ENCODE measurements at regions not wholly inside any gene's neighbourhood (a gene's known extent, or its start where the extent isn't known, plus 50 kb on each side); places are given as distances from the start of the nearest gene placed in this dataset.
A peak's percentile ranks its signal among the peaks of the same experiment; 100 is the strongest.

DNA sequence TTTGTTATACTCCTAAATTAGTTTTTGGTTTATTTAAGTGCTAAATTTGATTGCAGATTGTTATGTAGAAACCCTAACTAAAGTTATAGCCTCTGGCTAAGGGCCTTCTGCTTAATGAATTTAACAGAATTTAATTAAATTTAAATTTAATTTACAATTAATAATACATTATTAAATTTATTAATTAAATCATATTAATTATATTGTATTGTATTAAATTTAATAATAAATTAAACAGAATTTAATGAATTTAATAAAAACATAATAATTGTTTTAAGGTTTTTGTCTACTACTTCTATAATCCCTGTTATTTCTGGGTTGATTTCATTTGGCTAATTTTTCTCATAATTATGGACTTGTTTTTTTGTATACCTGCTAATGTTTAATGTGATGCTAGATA lies 141.9 kb upstream of the TECRL start:
- no peak for DNase-seq

DNA sequence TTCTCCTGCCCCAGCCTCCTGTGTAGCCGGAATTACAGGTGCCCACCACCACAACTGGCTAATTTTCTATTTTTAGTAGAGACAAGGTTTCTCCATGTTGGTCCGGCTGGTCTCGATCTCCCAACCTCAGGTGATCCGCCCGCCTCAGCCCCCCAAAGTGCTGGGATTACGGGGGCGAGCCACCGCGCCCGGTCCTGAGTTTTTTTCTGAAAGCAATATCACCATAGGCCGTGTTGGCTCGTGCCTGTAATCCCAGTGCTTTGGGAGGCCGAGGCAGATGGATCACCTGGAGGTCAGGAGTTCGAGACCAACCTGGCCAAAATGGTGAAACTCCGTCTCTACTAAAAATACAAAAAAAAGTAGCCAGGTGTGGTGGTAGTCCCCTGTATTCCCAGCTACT lies 136.3 kb upstream of the TECRL start:
- DNase-seq, result no peak

DNA sequence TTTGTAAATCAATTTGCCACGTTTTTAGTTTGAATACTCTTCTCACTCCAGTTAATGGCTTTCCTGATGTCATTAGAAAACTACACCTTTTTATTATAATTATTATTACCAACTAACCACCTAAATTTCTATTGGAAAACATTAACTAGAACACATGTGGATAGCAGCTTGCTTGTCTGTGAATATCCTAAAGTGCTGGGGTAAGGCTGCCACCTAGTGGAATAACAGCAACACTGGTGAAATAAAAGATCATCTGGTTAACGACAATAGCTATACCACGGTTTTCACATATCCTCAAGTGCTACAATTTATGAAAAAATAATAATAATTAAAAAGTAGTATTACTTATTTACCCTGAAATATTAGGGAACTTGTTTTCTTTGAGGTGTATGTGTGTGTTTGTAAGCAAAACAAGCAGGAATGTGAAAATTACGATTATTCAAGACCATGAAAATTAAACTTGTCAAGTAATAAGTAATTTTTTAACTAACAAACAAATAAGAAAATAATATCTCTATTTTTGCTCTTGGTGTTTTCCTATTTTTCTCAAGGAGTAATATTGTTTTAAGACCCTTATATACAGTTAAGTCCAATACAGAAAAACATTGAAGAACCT lies 130.1 kb upstream of the TECRL start:
- DNase-seq, result peak; percentile 60

DNA sequence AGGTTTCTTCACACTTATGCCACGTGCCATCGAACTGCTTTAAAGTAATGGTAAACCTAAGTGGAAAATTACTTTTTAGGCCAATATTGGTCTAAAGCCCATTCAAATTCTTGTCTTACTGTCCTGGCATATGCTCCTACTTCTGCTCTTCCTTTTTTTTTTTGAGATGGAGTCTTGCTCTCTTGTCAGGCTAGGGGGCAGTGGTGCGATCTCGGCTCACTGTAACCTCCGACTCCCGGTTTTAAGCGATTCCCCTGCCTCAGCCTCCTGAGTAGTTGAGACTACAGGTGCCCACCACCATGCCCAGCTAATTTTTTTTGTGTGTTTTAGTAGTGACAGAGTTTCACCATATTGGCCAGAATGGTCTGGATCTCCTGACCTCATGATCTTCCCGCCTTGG lies 129.0 kb upstream of the TECRL start:
- no peak for DNase-seq

DNA sequence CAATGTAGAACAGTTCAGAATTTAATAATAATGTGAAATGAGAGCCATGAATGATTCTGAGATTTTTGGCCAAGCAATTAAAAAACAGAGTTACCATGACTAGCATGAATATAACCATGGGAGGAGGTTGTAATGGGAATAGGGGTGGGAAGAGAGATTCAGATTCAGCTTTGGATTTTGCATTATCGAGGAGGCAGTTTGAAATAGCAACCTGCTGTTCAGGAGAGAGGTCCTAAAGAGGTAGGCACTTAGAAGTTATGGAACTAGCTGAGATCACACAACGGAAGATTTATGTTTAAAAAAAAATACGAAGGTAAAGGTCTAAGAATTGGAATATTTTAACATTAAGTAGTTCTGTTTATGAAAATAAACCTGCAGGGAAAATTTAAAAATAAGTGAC lies 124.4 kb upstream of the TECRL start:
- no peak for DNase-seq

DNA sequence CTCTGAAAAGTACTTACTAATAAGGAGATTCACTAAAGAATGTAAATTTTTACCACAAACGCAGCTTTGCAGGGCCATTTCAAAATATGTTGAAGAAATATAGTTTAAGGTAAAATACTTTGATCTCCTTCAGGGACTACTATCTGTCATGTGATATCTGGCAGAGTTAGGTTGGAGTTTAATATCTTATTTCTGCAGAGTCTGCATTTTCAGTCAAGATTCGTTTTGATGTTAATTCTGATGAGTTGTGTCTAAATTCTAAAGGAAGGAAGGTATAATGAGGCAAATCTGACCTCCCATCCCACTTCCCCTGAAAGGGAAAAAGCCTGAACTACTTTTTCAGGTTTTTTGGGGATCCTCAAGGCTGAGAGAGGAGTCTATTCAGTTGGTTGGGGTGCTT lies 123.9 kb upstream of the TECRL start:
- DNase-seq, result no peak

DNA sequence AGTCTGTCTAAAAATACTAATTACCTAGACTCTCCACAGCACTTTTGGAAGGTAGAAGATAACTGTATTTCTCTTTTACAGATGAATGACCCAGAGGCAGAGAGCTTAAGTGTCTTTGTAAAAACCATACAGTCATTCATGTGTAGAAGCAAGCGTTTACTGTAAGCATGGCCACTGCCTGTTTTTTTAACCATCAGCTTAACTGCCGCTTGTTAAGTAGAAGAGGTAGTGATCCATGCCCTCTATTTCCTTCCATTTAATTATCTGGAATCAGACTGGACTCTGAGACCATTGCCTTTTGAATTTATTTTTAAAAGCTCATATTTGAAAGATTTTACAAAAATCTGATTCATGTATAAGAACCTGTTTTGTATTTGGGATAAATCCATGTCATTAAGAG lies 111.2 kb upstream of the TECRL start:
- DNase-seq, result no peak

DNA sequence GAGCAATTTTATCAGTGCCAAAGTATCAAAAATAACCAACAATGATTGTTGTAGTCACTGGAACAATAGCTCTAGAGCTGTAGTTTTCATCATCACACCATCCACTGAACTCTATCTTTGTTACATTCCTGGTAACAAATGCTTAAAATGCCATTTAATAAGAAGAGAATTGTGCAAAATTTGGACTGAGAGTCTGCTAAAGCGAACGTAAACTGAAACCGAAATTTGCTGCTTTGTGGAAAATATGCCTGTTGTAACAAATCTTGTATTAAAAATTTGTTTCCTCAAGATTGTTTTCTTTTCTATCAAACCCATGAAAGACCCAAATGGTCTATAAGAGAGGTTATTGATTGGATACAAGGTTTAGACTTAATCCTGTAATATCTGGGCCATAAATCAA lies 109.3 kb upstream of the TECRL start:
- no peak for DNase-seq

DNA sequence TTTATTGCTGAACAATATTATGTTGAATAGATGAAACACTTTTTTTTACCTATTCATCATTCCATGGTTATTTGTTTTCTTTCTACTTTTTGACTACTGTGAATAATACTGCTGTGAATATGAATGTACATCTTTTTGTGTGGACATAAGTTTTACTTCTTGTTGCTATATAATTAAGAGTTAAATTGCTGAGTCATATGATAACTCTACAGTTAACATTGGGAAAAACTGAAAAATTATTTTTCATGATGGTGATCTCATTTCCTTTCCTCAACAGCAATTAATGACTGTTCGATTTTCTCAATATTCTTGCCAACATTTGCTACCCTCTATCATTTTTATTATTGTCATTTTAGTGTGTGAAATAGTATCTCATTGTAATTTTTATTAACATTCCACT lies 106.9 kb upstream of the TECRL start:
- no peak for DNase-seq

DNA sequence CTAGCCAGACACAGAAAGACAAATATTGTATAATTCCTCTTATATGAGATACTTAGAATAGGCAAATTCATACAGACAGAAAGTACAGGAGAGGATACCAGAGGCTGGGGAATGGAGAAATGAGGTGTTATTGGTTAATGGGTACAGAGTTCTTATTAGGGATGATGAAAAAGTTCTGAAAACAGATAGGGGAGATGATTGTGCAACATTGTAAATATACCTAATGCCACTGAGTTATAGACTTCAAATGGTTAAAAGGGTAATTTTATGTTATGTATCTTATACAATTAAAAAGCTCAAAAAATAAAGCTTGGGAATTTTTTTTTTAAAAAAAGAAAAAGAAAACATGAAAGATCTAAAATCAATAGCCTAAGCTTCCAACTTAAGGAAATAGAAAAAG lies 98.8 kb upstream of the TECRL start:
- DNase-seq, result no peak

DNA sequence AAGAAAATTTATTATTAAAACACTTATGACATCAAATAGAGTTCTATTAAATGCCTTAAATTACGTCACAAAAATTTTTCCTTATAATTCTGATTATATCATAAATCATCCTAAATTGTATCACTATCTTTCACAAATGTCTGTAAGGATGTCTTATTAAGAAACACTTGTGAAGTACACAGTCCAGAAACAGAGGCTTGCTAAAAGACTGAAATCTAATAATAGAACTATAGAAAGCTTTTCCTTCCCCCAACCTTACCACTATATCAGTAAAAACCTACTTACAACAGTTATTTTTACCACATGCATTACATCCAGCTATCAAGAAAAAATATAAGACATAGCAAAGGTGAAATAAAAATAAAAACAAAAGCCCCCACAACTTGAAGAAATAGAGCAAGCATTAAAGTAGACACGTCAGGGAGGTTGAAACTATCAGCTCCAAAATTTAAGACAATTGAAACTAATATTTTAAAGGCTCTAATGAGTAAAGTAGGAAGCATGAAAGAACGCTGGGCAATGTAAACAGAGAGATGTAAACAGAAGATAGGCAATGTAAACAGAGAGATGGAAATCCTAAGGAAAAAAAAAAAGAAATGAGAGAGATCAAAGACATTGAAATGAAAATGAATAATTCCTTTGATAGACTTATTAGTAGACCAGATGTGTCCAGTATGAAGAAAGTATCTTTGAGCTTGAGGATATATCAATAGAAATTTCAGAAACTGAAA lies 94.9 kb upstream of the TECRL start:
- DNase-seq, result no peak

DNA sequence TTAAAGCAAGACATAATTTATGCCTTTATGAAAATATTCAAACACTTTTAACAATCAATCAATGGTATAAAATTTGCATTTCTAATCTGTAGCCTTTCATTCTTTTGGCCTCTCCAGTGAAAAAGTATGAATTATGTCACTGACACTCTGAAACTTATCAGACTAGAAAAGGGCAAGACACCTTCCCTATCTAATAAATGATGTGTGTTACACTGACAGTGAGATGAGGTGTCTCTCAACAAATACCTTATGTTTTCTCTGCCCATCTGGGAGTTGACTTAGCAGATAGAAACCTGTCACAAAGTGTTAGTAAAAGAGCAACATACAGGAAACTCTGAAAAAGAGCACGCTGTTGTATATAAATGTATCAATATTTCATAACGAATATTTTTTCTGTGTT lies 94.2 kb upstream of the TECRL start:
- no peak for DNase-seq

DNA sequence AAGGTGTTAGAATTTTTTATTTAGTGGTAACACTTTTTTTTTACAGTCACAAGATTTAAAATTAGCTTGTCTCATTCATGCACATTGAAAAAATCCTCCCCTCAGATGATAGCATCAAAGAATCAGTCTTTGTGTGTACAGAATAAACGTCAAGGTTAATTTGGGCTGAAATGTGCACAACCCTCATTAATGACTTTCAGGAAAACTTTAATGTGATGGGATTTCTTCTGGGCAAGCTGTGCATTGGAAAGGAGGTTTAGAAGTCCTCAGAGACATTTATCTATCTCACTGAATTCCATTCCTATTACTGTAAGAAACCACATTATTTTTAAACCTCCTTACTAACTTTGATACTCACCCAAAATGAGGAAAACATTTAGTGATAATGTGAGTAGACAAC lies 88.2 kb upstream of the TECRL start:
- no peak for DNase-seq

DNA sequence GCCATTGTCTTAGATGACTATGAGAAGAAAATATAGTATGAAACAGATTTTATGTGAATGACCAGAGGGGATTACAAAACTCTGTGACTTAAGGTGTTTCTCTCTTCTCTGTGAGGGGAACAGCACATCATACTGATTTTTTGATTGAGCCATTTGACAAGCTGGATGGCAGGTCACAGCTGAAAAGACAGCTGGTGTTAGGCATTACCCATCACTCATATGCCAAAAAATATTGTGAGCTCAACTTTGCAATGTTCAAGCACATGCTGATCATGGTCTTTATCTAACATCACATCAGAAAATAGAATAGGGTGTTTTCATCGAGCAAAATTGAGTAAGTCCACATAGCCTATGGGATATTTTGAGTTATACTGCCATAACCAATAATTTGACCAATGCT lies 86.7 kb upstream of the TECRL start:
- no peak for DNase-seq

DNA sequence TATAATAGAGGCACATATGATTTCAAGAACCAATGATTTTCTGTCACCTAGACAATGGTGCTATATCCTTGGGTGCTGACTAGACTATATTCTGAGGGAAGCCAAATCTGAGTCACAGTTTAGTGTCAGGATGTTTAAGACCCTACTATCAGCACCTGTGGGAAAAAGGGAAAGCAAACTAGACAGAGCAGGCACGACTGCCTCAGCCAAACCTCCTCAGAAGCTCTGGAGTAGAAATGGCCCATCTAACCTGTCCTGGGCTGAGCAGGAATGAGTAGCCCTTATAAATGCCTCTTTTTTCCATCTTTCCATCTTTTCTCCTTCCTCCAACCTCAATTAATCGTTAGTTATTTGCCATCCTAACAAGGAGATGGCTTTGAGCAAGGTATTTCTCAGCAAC lies 80.4 kb upstream of the TECRL start:
- DNase-seq, result no peak

DNA sequence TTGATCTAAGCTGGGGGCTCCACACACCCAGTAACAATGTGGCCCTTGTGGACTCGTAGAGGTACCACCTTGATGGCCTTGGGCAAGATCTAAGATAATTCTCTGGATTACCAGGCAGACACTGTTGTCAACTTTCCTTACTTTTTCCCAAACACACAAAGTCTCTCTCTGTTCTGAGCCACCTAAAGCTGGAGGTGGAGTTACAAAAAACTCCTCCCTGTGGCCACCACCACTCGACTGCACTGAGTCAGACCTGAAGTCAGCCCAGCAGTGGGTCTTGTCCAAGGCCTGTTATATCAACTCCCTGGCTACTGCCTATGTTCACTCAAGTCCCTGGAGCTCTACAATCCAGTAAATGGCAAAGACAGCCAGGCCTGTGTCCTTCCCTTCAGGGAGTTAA lies 70.1 kb upstream of the TECRL start:
- DNase-seq, result no peak

DNA sequence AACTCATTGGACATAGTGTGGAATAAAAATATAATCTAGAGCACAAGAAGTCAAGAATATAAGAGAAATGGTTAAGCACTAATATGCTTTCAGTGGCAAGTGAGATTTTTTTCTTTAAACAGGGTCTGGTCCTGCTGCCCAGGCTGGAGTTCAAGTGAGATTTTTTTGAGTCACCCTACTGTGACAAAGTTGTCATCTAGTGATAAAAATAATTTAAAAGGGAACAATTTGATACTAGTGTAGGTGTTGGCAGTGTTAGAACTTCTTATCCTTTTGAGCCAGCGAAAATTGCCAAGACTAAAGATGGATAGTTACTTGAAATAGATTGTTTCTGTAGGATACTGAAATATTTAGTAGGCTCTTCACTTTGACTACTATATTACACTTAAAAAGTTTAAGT lies 67.9 kb upstream of the TECRL start:
- DNase-seq, result no peak

DNA sequence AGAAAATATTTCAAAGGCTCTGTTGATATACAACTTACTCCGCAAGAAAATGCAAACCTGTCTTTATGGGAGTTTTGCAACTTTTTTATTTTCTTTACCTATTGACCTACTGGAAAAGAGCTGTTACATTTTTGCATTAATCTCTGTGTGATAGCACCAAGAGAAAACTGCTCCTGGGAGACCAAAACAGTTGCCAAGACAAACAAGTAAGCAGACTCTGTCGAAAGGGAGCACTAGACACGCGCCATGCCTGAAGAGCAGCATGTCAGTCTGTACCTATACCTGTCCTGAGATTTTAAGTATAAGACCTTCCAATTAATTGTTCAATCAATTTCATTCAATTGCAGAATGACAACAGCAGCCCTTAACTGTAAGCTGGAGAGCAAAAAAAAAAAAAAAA lies 56.0 kb upstream of the TECRL start:
- no peak for DNase-seq

DNA sequence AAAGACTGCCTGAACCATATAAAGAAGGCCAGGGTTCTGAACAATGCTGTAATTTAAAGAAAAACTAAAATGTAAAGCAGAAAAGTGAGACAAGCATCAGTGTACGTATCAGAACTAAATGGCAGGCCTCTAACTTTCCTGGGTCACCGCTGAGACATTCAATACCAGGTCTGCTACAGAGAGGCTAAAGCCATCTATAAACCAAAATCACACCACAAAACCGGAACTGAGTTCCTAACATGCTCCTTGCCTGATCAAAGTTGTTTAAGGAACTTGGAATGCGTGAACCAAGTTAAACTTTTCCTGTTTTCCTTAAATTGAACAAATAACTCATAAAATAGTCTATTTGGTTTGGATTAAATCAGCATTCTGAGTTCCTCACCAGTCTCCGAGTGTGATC lies 55.3 kb upstream of the TECRL start:
- no peak for DNase-seq
